HG02870 (cell line): ENCODE measurements at regions not wholly inside any gene's neighbourhood (a gene's known extent, or its start where the extent isn't known, plus 50 kb on each side); places are given as distances from the start of the nearest gene placed in this dataset.
A peak's percentile ranks its signal among the peaks of the same experiment; 100 is the strongest.
"Not testable (repeated sequence)": the region's sequence is repeated elsewhere in the genome, so short reads cannot be mapped to it uniquely, and the experiment has no call there.

Source experiments
- ATAC-seq: cut with Tn5 transposase; IDR thresholded peaks from one replicate; pipeline ENCODE4 v1.9.1; 2021; ENCODE audit warnings: mild to moderate bottlenecking, moderate library complexity; ENCODE audit not compliant: unreplicated experiment

DNA sequence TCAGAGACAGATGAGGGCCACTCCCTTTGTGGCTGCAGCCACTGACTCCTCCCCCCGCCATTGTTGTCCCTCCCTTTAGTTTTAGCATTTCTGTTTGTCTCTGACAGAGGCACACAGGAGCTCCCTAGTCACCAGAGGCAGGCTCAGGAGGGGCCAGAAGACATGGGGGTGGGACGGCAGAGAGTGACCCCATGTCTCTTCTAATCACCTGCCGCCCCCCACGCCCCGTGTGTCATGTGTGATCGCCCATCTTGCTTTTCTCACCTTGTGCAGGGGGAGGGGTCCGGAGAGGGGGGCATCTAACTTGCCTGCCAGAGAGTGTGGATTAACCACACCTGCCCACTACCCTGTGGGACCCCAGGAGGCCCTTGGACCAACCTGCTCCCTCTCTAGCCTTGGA, 246.7 kb upstream of the TP53TG3C start:
- ATAC-seq, result not testable (repeated sequence)

GRCh38 chr16:32946041-32946560, 247.9 kb upstream of the TP53TG3C start:
- ATAC-seq, result not testable (repeated sequence)

DNA sequence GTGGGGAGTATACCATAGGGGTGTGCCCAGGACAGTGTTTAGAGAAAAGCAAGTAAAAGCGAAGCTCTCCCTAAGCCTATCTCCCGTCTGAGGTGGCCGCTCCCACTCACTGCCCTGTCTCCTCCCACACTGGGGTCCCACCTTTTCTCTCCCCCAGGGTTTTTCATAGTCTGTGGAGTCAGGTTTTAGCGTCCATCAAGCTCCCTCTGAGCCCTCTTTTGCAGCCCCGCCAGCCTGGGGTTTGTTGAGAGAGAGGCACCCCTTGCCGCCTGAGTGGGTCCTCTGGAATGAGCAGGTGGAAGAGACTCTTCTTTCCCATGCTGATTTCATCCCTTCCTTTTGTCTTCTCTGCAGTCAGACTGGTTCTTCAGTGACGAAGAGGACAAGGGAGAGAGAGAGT, 248.7 kb upstream of the TP53TG3C start:
- not testable (repeated sequence) for ATAC-seq

- ATAC-seq, result not testable (repeated sequence)
Measured at GRCh38 chr16:32939845-32940244, 254.2 kb upstream of the TP53TG3C start.

GRCh38 chr16:32937929-32938328, 256.1 kb upstream of the TP53TG3C start:
- not testable (repeated sequence) for ATAC-seq

DNA sequence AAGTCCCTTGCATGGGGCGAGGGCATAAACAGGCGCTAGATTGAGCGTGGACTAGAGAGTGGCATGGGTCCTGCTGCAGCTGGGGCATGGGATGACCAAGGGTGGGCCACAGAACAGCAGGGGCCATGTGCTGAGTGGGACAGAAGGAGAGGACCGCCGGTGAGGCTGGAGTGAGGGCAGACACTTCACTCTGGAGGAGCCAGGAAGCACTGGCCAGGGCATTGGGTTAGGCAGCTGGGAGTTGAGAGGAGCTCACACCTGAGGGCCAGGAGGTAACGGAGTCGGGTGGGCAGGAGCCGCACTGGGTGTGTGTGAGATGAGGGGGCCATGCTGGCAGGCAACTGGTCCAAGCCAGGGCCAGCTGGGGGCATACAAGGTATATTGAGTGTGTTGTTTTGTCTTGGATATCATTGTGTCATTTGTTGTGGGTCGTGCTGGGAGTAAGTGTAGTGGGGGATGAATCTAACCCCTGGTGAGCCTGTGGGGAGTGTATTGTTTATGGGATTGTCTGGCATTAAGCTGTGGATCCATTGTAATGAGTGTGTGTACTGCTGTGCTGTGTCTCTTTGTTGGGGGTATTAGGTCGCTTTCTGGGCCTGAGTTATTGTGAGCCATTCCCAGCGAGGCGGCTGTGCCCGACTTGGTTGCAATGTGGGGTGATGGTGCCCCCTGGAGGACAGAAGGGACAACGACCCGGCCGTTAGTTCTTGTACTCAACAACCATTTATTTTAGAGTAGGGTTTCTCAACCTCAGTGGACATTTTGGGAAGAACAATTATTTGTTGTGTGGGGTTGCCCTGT, 256.5 kb upstream of the TP53TG3 start:
- peak; percentile 68 for ATAC-seq

DNA sequence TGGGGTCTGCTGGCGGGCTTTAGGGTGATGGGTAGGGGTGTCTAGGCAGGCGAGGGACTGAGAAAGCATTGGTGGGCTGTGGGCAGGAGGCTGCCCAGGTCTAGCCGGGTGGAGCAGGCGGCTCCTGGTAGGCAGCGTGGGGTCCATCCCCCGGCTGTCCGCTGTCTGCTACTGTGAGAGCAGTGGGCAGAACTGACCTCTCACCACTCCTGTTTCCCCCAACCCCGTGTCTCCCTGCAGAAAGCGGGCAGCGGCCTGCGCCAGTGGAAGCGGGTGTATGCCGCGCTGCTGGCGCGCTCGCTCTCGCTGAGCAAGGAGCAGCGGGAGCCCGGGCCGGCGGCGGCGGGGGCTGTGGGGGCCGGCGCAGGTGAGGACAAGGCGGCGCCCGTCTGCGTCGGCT, 249.2 kb upstream of the TP53TG3 start:
- not testable (repeated sequence) for ATAC-seq

DNA sequence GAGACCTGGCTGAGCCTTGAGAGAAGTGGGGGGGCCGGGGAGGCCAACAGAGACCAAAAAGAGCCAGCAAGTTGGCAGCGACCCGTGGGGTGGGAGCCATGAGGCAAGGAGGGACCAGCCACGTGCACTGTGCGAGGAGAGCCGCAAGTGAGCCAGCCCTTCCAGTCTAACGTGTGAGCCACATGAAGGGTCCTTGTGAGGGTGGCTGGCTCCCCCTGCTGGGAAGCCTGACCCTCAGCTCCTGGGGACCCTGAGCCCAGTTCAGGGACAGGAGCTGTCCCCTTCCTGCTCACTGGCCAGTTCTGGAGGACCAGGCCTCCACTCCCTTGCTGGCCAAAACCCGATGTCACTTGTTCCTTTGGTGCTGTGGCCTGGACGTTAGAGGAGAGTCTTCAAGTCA, 246.6 kb upstream of the TP53TG3 start:
- ATAC-seq, result not testable (repeated sequence)

DNA sequence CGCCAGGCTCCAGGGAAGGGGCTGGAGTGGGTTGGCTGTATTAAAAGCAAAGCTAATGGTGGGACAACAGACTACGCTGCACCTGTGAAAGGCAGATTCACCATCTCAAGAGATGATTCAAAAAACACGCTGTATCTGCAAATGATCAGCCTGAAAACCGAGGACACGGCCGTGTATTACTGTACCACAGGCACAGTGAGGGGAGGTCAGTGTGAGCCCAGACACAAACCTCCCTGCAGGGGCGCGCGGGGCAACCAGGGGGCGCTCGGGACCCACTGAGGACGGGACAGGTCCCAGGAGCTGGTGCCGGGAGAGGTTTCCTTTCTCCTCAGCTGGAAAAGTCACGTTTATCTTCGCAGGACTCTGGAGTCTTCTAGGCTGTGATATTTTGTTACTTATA, 239.4 kb upstream of the TP53TG3 start:
- ATAC-seq, result not testable (repeated sequence)

DNA sequence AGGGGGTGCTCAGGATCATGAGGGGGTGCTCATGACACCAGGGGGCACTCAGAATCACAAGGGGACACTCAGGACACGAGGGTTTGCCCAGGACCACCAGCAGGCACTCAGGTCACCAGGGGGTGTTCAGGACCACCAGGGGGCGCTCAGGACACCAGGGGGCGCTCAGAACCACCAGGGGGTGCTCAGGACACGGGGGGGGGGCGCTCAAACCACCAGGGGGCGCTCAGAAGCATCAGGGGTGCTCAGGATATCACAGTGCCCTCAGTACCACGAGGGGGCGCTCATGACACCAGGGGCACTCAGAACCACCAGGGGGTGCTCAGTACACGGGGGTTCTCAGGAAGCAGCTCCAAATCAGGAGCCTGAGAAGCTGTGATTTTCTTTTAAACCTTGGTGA, 221.8 kb upstream of the TP53TG3 start:
- not testable (repeated sequence) for ATAC-seq

DNA sequence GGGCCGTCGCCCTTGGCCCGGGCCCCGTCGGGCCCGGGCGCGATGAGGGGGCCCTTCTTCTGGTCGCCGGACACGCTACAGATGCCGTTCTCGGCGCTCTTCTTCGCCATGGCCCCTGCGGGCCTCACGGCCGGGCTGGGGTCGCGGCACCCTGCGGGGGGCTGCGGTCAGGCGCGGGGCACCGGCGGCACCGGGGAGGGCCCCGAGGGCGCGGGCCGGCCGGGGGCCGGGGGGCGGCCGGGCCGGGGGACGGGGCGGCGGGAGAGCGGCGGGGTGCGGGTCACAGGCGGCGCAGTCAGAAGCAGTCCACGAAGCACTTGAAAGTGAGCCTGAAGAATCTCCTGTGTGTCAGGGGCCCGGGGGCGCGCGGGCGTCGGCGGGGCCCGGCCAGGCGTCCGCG, 209.4 kb upstream of the TP53TG3 start:
- ATAC-seq, result not testable (repeated sequence)

GRCh38 chr16:32884556-32884955, 208.6 kb upstream of the TP53TG3 start:
- not testable (repeated sequence) for ATAC-seq

DNA sequence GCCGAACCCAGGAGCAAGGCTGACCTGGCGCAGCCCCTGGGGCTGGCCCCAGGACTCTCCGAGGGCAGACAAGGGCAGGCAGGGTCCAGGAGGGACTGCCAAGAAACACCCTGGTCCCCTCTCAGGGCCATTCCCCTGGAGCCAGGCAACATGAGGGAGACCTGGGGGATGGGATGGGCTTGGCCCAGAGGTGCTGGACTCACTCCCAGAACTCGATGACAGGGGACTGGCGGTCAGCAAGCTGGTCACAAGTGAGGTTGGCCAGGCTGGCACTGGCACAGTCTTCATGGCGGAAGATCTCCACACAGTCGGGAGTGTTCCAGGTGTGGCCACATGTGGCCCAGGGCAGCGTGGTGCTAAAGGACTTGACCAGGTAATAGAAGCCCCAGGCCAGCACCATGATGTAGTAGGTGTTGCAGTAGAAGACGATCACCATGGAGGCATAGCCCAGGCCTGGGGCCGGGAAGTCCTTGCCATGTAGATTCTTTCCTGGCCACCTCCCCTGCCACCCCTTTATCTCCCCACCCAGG, 206.4 kb upstream of the TP53TG3 start:
- not testable (repeated sequence) for ATAC-seq

- not testable (repeated sequence) for ATAC-seq
Measured at GRCh38 chr16:32881631-32882030, 205.7 kb upstream of the TP53TG3 start.

- not testable (repeated sequence) for ATAC-seq
Measured at GRCh38 chr16:32880009-32880408, 204.0 kb upstream of the TP53TG3 start.

DNA sequence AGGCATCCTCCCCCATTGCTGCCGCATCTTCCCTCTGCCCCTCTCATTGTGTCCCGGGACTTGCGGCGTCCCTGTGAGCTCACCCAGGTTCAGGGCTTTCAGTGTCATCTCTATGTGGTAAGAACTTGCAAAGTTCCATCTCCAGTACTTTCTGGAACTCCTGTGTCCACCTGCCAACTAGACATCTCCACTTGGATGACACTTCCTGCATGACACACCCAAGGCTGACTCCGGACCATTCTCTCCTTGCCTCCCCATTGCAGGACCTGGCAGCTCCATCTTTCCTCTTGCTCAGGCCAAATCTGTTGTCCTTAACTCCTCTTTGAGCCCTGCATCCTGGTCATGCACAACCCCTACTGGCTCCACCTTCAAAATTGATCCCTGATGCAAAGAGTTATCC, 200.8 kb upstream of the TP53TG3 start:
- not testable (repeated sequence) for ATAC-seq

- ATAC-seq, result not testable (repeated sequence)
Measured at GRCh38 chr16:32873783-32874182, 197.8 kb upstream of the TP53TG3 start.

DNA sequence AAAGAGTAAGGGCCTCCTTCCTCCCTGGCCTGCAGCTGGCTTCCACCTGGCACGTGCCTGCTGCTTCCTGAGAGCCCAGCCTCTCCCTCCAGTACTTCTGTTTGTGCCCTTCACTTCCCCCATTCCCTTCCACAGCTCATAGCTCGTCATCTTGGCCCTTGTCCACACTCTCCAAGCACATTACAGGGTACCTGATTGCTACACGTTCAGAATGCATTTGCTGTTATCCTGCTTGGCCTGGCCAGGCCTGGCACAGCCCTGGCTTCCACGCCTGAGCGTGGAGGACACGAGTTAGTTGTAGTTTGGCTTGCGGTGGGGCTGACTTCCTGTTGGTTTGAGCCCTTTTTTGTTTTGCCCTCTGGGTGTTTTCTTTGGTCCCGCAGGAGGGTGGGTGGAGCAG, 197.2 kb upstream of the TP53TG3 start:
- not testable (repeated sequence) for ATAC-seq

DNA sequence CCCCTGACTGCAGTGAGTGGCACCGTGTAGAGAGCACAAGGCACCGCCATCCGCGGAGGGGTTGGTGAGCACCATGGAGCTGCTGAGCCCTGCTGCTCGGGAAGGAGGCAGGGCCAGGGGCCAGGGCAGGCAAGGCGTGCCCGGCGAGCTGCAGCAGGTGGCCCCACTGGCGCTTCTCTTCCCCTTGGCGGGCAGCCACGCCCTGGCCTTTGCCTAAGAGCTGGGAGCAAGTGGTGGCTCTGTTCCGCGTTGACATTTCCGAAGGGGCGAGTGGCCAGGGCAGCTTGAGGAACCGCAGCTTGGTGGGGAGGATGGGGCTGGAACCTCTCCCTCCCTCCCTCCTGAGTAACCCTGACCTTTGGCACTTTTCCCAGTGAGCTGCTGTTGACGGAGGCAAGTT, 194.7 kb upstream of the TP53TG3 start:
- not testable (repeated sequence) for ATAC-seq

- ATAC-seq, result not testable (repeated sequence)
Measured at GRCh38 chr16:32868334-32868733, 192.4 kb upstream of the TP53TG3 start.

DNA sequence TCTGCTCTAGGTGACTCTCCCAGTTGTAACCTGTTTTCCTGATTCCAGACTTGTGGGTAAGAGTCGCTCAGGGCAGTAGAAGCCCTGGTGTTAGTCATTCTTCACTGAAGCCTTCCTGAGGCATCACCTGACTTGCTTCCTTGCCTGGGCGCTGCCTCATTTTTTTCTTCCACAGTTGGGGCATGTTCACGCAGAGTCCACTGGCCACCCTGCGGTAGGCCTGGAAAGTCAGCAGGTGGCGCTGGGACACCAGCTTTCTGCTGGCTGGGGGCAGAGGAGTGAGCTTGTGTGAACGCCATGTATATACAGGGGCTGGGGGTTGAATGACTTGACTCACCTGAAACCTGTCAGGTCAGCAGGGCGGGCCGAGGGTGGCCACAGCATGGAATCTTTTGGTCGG, 189.3 kb upstream of the TP53TG3 start:
- not testable (repeated sequence) for ATAC-seq
